CD8-positive, alpha-beta memory T cell (primary cell): ENCODE measurements at regions not wholly inside any gene's neighbourhood (a gene's known extent, or its start where the extent isn't known, plus 50 kb on each side); places are given as distances from the start of the nearest gene placed in this dataset.
"Not testable (repeated sequence)": the region's sequence is repeated elsewhere in the genome, so short reads cannot be mapped to it uniquely, and the experiment has no call there.

ENCODE experiments used
- CTCF ChIA-PET: fragments of 350-600 bp; sonication (Branson Sonifier 250); formaldehyde crosslinking; loops from one replicate; lab custom pipeline; 2021; ENCODE audit warnings: antibody characterized with exemption; lab: Charles Lee
- POLR2A ChIA-PET: fragments of 350-600 bp; sonication (Branson Sonifier 250); formaldehyde crosslinking; loops from one replicate; lab custom pipeline; 2021; ENCODE audit warnings: antibody characterized with exemption; lab: Charles Lee
- DNase-seq, 5 donors: peaks; one replicate each; pipeline versions ENCODE4 v3.0.0 to v3.0.0-alpha.2; 2020 to 2022; ENCODE audit warnings: mixed read lengths in 1 of 5
- H3K27ac ChIP-seq: one replicate; pipeline ENCODE4 v1.7.0; 2013; ENCODE audit warnings: low read depth, mild to moderate bottlenecking, low read length, moderate library complexity
- H3K27me3 ChIP-seq: 2 replicates; pipeline ENCODE4 v1.7.0; 2013; ENCODE audit warnings: low read length, mild to moderate bottlenecking; ENCODE audit not compliant: insufficient read depth, poor library complexity, severe bottlenecking
- H3K36me3 ChIP-seq: 2 replicates; pipeline ENCODE4 v1.7.0; 2013; ENCODE audit warnings: mild to moderate bottlenecking, low read length, moderate library complexity; ENCODE audit not compliant: insufficient read depth
- H3K4me1 ChIP-seq: 2 replicates; pipeline ENCODE4 v1.7.0; 2013; ENCODE audit warnings: mild to moderate bottlenecking, low read length, moderate library complexity; ENCODE audit not compliant: insufficient read depth
- H3K4me3 ChIP-seq: 2 replicates; pipeline ENCODE4 v1.7.0; 2013; ENCODE audit warnings: mild to moderate bottlenecking, low read length
- H3K9me3 ChIP-seq: 2 replicates; pipeline ENCODE4 v1.7.0; 2013; ENCODE audit warnings: mild to moderate bottlenecking, low read length
- H3K27ac Mint-ChIP-seq, 8 donors: one replicate each; pipeline ENCODE4 v1.8.0; 2020 to 2021; ENCODE audit warnings: mixed read lengths in 8 of 8, mild to moderate bottlenecking in 6 of 8, inconsistent platforms in 3 of 8, moderate library complexity in 3 of 8
- H3K27me3 Mint-ChIP-seq, 2 donors: one replicate each; pipeline ENCODE4 v1.8.0; 2020 to 2021; ENCODE audit warnings: mixed read lengths in 2 of 2, mild to moderate bottlenecking in 1 of 2, moderate library complexity in 1 of 2
- H3K36me3 Mint-ChIP-seq, 3 donors: one replicate each; pipeline ENCODE4 v1.8.0; 2020 to 2021; ENCODE audit warnings: mixed read lengths in 3 of 3, inconsistent platforms in 1 of 3, mild to moderate bottlenecking in 1 of 3
- H3K4me1 Mint-ChIP-seq, 3 donors: one replicate each; pipeline ENCODE4 v1.8.0; 2020 to 2021; ENCODE audit warnings: mixed read lengths in 3 of 3, inconsistent platforms in 1 of 3, mild to moderate bottlenecking in 1 of 3
- H3K4me3 Mint-ChIP-seq, 7 donors: one replicate each; pipeline ENCODE4 v1.8.0; 2020 to 2021; ENCODE audit warnings: mixed read lengths in 7 of 7, mild to moderate bottlenecking in 6 of 7, moderate library complexity in 4 of 7, inconsistent platforms in 2 of 7
- H3K9me3 Mint-ChIP-seq, 5 donors: one replicate each; pipeline ENCODE4 v1.8.0; 2020 to 2022; ENCODE audit warnings: mixed read lengths in 5 of 5, mild to moderate bottlenecking in 3 of 5, moderate library complexity in 2 of 5, inconsistent platforms in 1 of 5

DNA sequence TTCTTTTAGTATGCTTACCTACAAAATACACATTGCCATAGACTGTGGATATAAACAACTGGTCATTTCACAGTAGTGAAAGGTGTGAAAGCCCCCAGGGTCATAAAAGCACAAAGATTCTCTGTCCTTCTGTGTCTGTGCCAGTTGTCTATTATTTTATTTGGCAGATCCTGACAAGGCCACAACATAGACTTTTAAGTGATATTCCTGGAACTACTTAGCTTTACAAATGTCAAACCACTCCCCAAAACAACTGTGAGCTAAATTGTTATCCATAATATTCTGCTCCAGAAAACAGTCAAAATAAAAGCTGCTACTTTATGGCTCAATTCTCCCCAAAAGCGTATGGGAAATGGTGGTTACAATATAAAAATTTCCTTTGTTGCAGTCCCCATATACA is 172.1 kb downstream of the SEC23A start:
- H3K4me1 ChIP-seq: no peaks in the 10 kb centered on the region
- H3K36me3 Mint-ChIP-seq: no peaks in the 10 kb centered on the region
- H3K36me3 ChIP-seq: no peaks in the 10 kb centered on the region
- no peaks in the 10 kb centered on the region for H3K27me3 ChIP-seq
- H3K4me1 Mint-ChIP-seq: no peaks in the 10 kb centered on the region
- DNase-seq: no peak
- H3K4me3 ChIP-seq: no peak overlapping the region
- ChIA-PET CTCF (no interaction called here), POLR2A (no interaction called here)
- H3K27me3 Mint-ChIP-seq: no peaks in the 10 kb centered on the region
- no peaks in the 10 kb centered on the region for H3K9me3 ChIP-seq
- H3K9me3 Mint-ChIP-seq: peaks cover 0 to 3% (median 0%) of the 10 kb centered on the region in 5 donors
- no peak overlapping the region for H3K27ac Mint-ChIP-seq
- H3K4me3 Mint-ChIP-seq: no peak overlapping the region
- H3K27ac ChIP-seq: no peak overlapping the region

DNA sequence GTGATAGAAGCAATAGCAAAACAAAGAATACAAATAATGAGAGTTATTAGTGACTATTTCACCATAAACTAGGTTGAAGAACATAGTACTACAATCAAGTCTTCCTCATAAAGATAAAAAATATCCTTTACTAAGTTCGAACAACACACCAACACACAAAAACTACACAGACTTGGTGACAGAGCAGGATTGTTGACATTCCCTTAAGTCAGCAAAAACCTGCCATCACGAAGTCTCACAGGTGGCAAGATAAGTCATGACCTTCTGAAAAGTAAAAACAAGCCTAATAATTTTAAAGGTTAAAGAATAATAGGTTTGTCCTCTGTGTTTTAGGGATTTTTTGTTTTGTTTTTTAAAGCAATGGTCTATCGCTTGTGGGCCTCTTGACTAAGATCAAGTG is 173.0 kb downstream of the SEC23A start:
- POLR2A ChIA-PET: no interaction called here
- H3K36me3 ChIP-seq: no peaks in the 10 kb centered on the region
- H3K4me1 ChIP-seq: no peaks in the 10 kb centered on the region
- H3K27ac Mint-ChIP-seq: no peak overlapping the region
- H3K4me3 ChIP-seq: no peak overlapping the region
- H3K27me3 ChIP-seq: no peaks in the 10 kb centered on the region
- H3K4me1 Mint-ChIP-seq: no peaks in the 10 kb centered on the region
- DNase-seq: no peak
- CTCF ChIA-PET: no interaction called here
- no peak overlapping the region for H3K27ac ChIP-seq
- H3K36me3 Mint-ChIP-seq: no peaks in the 10 kb centered on the region
- H3K4me3 Mint-ChIP-seq: no peak overlapping the region
- no peaks in the 10 kb centered on the region for H3K27me3 Mint-ChIP-seq
- no peaks in the 10 kb centered on the region for H3K9me3 ChIP-seq
- peaks cover 0 to 3% (median 0%) of the 10 kb centered on the region in 5 donors for H3K9me3 Mint-ChIP-seq

DNA sequence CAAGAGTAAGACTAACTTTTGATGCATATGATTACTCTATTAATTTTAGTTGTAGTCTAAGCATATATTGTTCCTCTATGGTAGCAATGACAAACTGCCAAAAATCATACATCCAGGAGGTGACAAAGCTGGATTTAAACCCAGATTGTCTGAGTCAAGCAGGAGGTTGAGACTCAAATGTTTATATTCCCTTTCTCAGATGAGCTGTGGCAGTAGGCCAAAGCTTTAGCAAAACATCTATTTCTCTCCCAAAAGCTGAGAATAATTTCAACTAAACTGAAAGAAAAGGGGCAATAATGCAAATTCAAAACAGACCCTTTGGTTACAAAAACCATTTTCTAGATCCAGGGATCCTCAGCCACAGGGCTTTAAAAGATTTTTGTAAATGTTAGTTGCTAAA is 173.6 kb downstream of the SEC23A start:
- Histone ChIP-seq H3K36me3 (no peaks in the 10 kb centered on the region), H3K4me1 (no peaks in the 10 kb centered on the region), H3K4me3 (no peak overlapping the region), H3K9me3 (no peaks in the 10 kb centered on the region), H3K27me3 (no peaks in the 10 kb centered on the region), H3K27ac (no peak overlapping the region)
- no peak for DNase-seq
- Mint-ChIP-seq H3K27me3 (no peaks in the 10 kb centered on the region), H3K4me3 (no peak overlapping the region), H3K36me3 (no peaks in the 10 kb centered on the region), H3K27ac (no peak overlapping the region), H3K4me1 (no peaks in the 10 kb centered on the region), H3K9me3 (peaks cover 0 to 3% (median 2%) of the 10 kb centered on the region in 5 donors)
- ChIA-PET CTCF (no interaction called here), POLR2A (no interaction called here)

DNA sequence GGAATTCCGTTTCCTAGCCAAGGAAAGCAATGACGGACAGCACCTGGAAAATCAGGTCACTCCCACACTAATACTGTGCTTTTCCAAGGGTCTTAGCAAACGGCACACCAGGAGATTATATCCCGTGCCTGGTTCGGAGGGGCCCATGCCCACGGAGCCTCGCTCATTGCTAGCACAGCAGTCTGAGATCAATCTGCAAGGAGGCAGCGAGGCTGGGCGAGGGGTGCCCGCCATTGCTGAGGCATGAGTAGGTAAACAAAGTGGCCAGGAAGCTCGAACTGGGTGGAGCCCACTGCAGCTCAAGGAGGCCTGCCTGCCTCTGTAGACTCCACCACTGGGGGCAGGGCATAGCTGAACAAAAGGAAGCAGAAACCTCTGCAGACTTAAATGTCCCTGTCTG is 181.1 kb downstream of the SEC23A start:
- not testable (repeated sequence) for H3K4me3 Mint-ChIP-seq

DNA sequence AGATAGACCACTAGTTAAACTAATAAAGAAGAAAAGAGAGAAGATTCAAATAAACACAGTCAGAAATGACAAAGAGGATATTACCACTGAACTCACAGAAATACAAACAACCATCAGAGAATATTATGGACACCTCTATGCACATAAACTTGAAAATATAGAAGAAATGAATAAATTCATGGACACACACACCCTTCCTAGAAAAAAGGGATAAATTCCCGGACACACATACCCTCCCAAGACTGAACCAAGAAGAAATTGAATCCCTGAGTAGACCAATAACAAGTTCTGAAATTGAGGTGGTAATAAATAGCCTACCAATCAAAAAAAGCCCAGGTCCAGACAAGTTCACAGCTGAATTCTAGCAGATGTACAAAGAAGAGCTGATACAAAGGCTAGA is 187.9 kb downstream of the SEC23A start:
- no peaks in the 10 kb centered on the region for H3K4me1 Mint-ChIP-seq
- ChIA-PET CTCF (no interaction called here), POLR2A (no interaction called here)
- no peak overlapping the region for H3K4me3 Mint-ChIP-seq
- peaks cover 0 to 10% (median 3%) of the 10 kb centered on the region in 5 donors for H3K9me3 Mint-ChIP-seq
- Histone ChIP-seq H3K4me1 (no peaks in the 10 kb centered on the region), H3K4me3 (no peak overlapping the region), H3K27ac (no peak overlapping the region), H3K9me3 (no peaks in the 10 kb centered on the region), H3K27me3 (no peaks in the 10 kb centered on the region), H3K36me3 (no peaks in the 10 kb centered on the region)
- DNase-seq: no peak
- no peaks in the 10 kb centered on the region for H3K36me3 Mint-ChIP-seq
- peaks cover 0 to 6% of the 10 kb centered on the region in 2 donors for H3K27me3 Mint-ChIP-seq
- no peak overlapping the region for H3K27ac Mint-ChIP-seq

More for the DNA sequence above, 181.1 kb downstream of the SEC23A start:
- H3K36me3 Mint-ChIP-seq, H3K27ac Mint-ChIP-seq, H3K4me3 ChIP-seq, H3K9me3 ChIP-seq, H3K36me3 ChIP-seq, H3K9me3 Mint-ChIP-seq, CTCF ChIA-PET, H3K27me3 Mint-ChIP-seq, POLR2A ChIA-PET, H3K27ac ChIP-seq, H3K4me1 Mint-ChIP-seq, H3K27me3 ChIP-seq, H3K4me1 ChIP-seq, DNase-seq: not testable (repeated sequence)

DNA sequence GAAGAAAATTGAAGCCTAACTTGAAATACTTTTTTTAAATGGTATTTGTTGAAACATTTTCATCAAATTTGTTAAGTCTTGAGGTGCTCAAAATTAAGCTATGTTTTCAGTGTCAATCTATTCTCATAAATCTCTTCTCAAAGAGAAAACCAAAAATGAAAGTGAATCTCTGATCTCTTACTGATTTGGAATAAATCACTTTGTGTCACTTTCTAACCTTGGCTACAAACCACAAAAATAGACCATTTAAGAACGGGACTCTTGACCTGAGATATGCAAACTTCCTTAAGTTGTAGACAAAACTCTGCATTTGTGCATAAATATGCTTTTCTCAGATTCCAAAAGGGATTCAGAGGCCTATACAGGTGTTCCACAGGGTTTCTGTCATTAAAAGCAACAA is 192.9 kb downstream of the SEC23A start:
- Mint-ChIP-seq H3K4me1 (no peaks in the 10 kb centered on the region), H3K9me3 (peaks cover 0 to 5% (median 3%) of the 10 kb centered on the region in 5 donors), H3K27ac (no peak overlapping the region), H3K36me3 (no peaks in the 10 kb centered on the region), H3K4me3 (no peak overlapping the region), H3K27me3 (peaks cover 2 to 12% of the 10 kb centered on the region in 2 donors)
- POLR2A ChIA-PET: no interaction called here
- Histone ChIP-seq H3K27me3 (no peaks in the 10 kb centered on the region), H3K4me1 (no peaks in the 10 kb centered on the region), H3K9me3 (no peaks in the 10 kb centered on the region), H3K4me3 (no peak overlapping the region), H3K27ac (no peak overlapping the region), H3K36me3 (no peaks in the 10 kb centered on the region)
- CTCF ChIA-PET: no interaction called here
- DNase-seq: no peak

DNA sequence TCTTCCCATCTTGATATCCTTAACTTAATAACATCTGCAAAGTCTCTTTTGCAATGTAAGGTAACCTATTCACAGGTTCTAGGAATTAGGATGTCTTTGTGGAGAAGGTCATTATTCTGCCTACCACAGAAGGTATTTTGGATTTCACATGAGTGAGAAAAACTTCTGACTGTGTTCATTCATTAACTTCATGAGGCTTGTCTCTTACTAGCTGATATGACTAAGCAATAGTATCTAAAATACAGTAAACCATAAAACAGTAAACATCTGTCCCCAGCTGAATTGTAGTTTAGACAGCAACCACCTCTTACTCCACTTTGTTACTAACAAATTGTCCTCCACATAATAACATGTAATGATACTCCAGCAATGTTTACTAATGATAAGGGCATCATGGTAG is 198.1 kb downstream of the SEC23A start:
- Mint-ChIP-seq H3K36me3 (no peaks in the 10 kb centered on the region), H3K4me1 (no peaks in the 10 kb centered on the region), H3K27me3 (peaks cover 6% of the 10 kb centered on the region in 2 donors), H3K4me3 (no peak overlapping the region), H3K9me3 (no peaks in the 10 kb centered on the region), H3K27ac (no peak overlapping the region)
- ChIA-PET POLR2A (no interaction called here), CTCF (no interaction called here)
- Histone ChIP-seq H3K27me3 (no peaks in the 10 kb centered on the region), H3K36me3 (no peaks in the 10 kb centered on the region), H3K4me3 (no peak overlapping the region), H3K4me1 (no peaks in the 10 kb centered on the region), H3K9me3 (no peaks in the 10 kb centered on the region), H3K27ac (no peak overlapping the region)
- DNase-seq: no peak

DNA sequence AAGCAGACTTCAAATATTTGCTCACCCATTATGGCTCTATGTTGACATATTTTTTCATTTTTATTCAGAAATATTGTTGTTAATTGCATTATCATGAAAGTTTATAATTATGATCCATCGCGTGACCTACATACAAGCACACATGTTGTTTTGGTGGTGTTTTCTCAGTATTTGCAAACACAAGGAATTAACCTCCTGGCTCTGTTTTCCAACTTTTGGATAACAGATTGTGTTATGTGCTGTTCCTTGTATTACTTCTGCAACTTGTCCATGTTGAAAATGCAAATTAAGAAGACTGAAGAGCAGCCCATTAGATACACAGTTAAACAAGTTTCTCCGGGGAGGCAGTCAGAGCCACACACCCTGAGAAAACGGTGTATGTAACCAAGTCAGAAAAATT is 201.2 kb downstream of the SEC23A start:
- Mint-ChIP-seq H3K27ac (no peak overlapping the region), H3K27me3 (peaks cover 0 to 5% of the 10 kb centered on the region in 2 donors), H3K4me1 (no peaks in the 10 kb centered on the region), H3K36me3 (no peaks in the 10 kb centered on the region), H3K4me3 (no peak overlapping the region), H3K9me3 (no peaks in the 10 kb centered on the region)
- H3K4me1 ChIP-seq: no peaks in the 10 kb centered on the region
- H3K36me3 ChIP-seq: no peaks in the 10 kb centered on the region
- ChIA-PET POLR2A (no interaction called here), CTCF (no interaction called here)
- no peaks in the 10 kb centered on the region for H3K9me3 ChIP-seq
- no peak for DNase-seq
- no peaks in the 10 kb centered on the region for H3K27me3 ChIP-seq
- H3K27ac ChIP-seq: no peak overlapping the region
- no peak overlapping the region for H3K4me3 ChIP-seq

DNA sequence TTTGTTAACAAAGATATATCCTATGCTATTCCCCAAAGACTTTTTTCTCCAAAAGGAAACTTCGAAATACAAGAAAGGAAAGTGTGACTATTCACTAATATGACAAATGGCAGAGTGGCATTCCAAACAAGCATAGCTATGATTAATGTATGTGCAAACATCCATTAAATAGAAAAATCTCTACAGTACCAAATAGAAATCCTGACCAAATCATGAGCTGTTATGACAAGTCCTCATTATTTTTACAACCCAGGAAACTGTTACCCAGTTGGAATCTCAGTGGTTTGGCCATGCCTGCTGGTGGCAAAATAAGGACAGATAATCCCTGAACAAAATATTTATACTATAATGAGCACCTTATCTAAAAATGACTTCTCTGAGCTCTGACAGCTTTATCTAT is 202.1 kb downstream of the SEC23A start:
- Histone ChIP-seq H3K36me3 (no peaks in the 10 kb centered on the region), H3K27ac (no peak overlapping the region), H3K4me3 (no peak overlapping the region), H3K27me3 (no peaks in the 10 kb centered on the region), H3K4me1 (no peaks in the 10 kb centered on the region), H3K9me3 (no peaks in the 10 kb centered on the region)
- H3K27ac Mint-ChIP-seq: no peak overlapping the region
- no peak overlapping the region for H3K4me3 Mint-ChIP-seq
- DNase-seq: no peak
- CTCF ChIA-PET: no interaction called here
- H3K36me3 Mint-ChIP-seq: no peaks in the 10 kb centered on the region
- POLR2A ChIA-PET: no interaction called here
- peaks cover 0 to 5% of the 10 kb centered on the region in 2 donors for H3K27me3 Mint-ChIP-seq
- no peaks in the 10 kb centered on the region for H3K4me1 Mint-ChIP-seq
- H3K9me3 Mint-ChIP-seq: no peaks in the 10 kb centered on the region
